Uterus (tissue), 2 donors: ENCODE measurements at regions not wholly inside any gene's neighbourhood (a gene's known extent, or its start where the extent isn't known, plus 50 kb on each side); places are given as distances from the start of the nearest gene placed in this dataset.

ENCODE experiments used
- CTCF ChIP-seq, 4 experiments: fragments of 200-600 bp in 2 of 4; fragments of 450-650 bp in 2 of 4; sonication (generic) in 2 of 4; IDR thresholded peaks; one replicate each; pipeline ENCODE4 v1.5.1; 2016 to 2019; ENCODE audit warnings: antibody characterized with exemption in 4 of 4, mild to moderate bottlenecking in 2 of 4, moderate library complexity in 1 of 4
- POLR2A ChIP-seq, 2 donors: fragments of 450-650 bp; IDR thresholded peaks; one replicate each; pipeline ENCODE4 v1.6.1; 2016; ENCODE audit warnings: antibody characterized with exemption in 2 of 2, mild to moderate bottlenecking in 1 of 2, moderate library complexity in 1 of 2

GRCh38 chr10:88110355-88110754 lies 246.9 kb downstream of the PTEN start:
- TF ChIP-seq CTCF (IDR thresholded peaks at IDR 0.05): no peak
- no peak for TF ChIP-seq POLR2A (IDR thresholded peaks at IDR 0.05)
